ENCODE measurements at regions not wholly inside any gene's neighbourhood (a gene's known extent, or its start where the extent isn't known, plus 50 kb on each side); places are given as distances from the start of the nearest gene placed in this dataset.

- peaks cover 0 to 3% (median 0%) of the 10 kb centered on the region in 7 donors for H3K27me3 ChIP-seq
- H3K4me3 ChIP-seq: no peak overlapping the region
- H3K9me3 ChIP-seq: no peaks in the 10 kb centered on the region
- whole genome bisulfite sequencing, 2 donors: 19 to 25% methylated on average over 1 of the region's 1 CpG
- TF ChIP-seq, protein P1, sequence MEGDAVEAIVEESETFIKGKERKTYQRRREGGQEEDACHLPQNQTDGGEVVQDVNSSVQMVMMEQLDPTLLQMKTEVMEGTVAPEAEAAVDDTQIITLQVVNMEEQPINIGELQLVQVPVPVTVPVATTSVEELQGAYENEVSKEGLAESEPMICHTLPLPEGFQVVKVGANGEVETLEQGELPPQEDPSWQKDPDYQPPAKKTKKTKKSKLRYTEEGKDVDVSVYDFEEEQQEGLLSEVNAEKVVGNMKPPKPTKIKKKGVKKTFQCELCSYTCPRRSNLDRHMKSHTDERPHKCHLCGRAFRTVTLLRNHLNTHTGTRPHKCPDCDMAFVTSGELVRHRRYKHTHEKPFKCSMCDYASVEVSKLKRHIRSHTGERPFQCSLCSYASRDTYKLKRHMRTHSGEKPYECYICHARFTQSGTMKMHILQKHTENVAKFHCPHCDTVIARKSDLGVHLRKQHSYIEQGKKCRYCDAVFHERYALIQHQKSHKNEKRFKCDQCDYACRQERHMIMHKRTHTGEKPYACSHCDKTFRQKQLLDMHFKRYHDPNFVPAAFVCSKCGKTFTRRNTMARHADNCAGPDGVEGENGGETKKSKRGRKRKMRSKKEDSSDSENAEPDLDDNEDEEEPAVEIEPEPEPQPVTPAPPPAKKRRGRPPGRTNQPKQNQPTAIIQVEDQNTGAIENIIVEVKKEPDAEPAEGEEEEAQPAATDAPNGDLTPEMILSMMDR (IDR thresholded peaks at IDR 0.05): no peak
- ATAC-seq: peak in 4 of 8 donors; percentile 14 to 22 (median 18)
- H3K36me3 ChIP-seq: no peaks in the 10 kb centered on the region
- peaks cover 4 to 31% (median 23%) of the 10 kb centered on the region in 9 donors for H3K4me1 ChIP-seq
- DNase-seq: no peak
- intact Hi-C loops (cut with DNase I): no loop called here
- H3K27ac ChIP-seq: peak overlapping the region in 5 of 10 donors; percentile 5 to 60 (median 24)
Measured at GRCh38 chr20:39850246-39850645, 838.8 kb downstream of the MAFB start.

- Histone ChIP-seq H3K27me3 (peaks cover 0 to 4% (median 0%) of the 10 kb centered on the region in 7 donors), H3K4me3 (no peak overlapping the region), H3K36me3 (no peaks in the 10 kb centered on the region), H3K27ac (peak overlapping the region in 5 of 10 donors; percentile 5 to 60 (median 24)), H3K9me3 (no peaks in the 10 kb centered on the region), H3K4me1 (peaks cover 4 to 31% (median 23%) of the 10 kb centered on the region in 9 donors)
- intact Hi-C loops (cut with DNase I): no loop called here
- TF ChIP-seq, protein P1 (IDR thresholded peaks at IDR 0.05): no peak
- peak; percentile 94 to 99 (median 96) for ATAC-seq
- WGBS, 2 donors: 4 to 5% methylated on average over 9 of the region's 9 CpGs
- peak; percentile 87 to 90 for DNase-seq
Measured at GRCh38 chr20:39849664-39850063, 839.4 kb downstream of the MAFB start.

DNA sequence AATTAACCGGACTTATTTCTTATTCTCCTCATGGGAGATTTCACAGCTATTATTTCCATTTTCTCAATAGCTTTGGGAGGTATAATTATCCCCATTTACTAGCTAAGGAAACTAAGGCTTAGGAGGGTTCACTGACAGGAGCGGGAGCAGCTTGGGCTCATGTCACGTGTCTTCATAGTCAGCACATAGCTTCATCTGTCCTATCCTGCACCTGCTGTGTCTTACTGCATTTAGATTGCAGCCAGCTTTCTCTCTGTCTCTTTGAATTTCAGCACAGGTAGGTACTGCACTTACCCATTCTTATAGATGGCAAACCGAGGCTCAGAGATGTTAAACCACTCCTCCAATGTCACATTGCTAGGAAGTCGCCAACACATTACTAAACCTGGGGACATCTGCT, 839.9 kb downstream of the MAFB start:
- Histone ChIP-seq H3K27ac (peak overlapping the region in 3 of 10 donors; percentile 24 to 60 (median 59)), H3K4me3 (no peak overlapping the region), H3K4me1 (peaks cover 4 to 31% (median 23%) of the 10 kb centered on the region in 9 donors), H3K9me3 (no peaks in the 10 kb centered on the region), H3K36me3 (no peaks in the 10 kb centered on the region), H3K27me3 (peaks cover 0 to 4% (median 0%) of the 10 kb centered on the region in 7 donors)
- TF ChIP-seq, protein P1 (IDR thresholded peaks at IDR 0.05): no peak
- 62 to 78% methylated on average over 5 of the region's 5 CpGs for whole genome bisulfite sequencing, 2 donors
- peak in 4 of 8 donors; percentile 5 to 19 (median 9) for ATAC-seq
- intact Hi-C loops (cut with DNase I): no loop called here
- no peak for DNase-seq

DNA sequence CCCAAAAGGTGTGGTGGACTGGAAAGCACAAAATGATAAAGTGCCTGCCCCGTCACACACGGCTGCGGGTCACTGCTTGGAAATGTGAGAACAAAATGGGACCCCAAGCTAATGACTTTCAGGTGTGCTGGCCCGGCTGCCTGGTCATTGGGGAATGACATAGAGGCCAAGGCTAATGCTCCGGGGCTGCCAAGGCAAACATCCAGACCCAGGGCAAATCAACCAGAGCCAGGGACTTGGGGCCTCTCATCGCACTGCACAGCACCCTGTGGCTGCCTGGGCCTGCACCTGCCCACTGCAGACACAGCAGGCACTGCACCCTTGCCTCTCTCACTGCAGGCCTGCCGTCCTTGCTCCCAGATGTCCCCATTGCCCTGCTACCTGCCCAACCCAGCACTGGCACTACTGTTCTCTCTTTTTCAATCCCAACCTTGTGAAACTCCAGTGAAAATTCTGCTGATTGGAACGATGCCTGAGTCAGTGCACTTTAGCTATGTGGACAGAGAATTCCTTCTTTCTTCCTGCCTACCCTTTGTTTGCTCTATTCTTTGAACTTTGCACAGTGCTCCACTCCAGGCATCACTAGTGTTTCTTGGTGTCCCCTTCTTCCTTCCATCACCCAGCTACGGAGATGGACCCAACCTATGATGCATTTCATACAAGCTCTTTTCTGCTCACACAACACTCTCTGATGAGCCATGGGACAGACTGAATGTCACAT, 849.5 kb downstream of the MAFB start:
- H3K27ac ChIP-seq: no peak overlapping the region
- peaks cover 0 to 10% (median 0%) of the 10 kb centered on the region in 9 donors for H3K4me1 ChIP-seq
- DNase-seq (no peak), ATAC-seq (no peak)
- intact Hi-C loops (cut with DNase I): no loop called here
- H3K36me3 ChIP-seq: no peaks in the 10 kb centered on the region
- TF ChIP-seq, protein P1 (IDR thresholded peaks at IDR 0.05): no peak
- 92 to 93% methylated on average over 9 of the region's 9 CpGs for WGBS, 2 donors
- no peaks in the 10 kb centered on the region for H3K9me3 ChIP-seq
- no peak overlapping the region for H3K4me3 ChIP-seq
- H3K27me3 ChIP-seq: peaks cover 0 to 6% (median 0%) of the 10 kb centered on the region in 7 donors
